Type B pancreatic cell (in vitro differentiated cells): ENCODE measurements at regions not wholly inside any gene's neighbourhood (a gene's known extent, or its start where the extent isn't known, plus 50 kb on each side); places are given as distances from the start of the nearest gene placed in this dataset.

ENCODE experiments used
- DNase-seq: peaks from one replicate; pipeline ENCODE4 v3.0.0; 2021; ENCODE audit warnings: mixed read lengths; ENCODE audit not compliant: unreplicated experiment; ENCODE audit errors: extremely low spot score
- H3K27ac Mint-ChIP-seq: 2 replicates; pipeline ENCODE4 v1.8.0; 2021; ENCODE audit warnings: mild to moderate bottlenecking, mixed read lengths
- H3K27me3 Mint-ChIP-seq: 2 replicates; pipeline ENCODE4 v1.8.0; 2021; ENCODE audit warnings: mixed read lengths
- H3K36me3 Mint-ChIP-seq: 2 replicates; pipeline ENCODE4 v1.8.0; 2021; ENCODE audit warnings: mixed read lengths
- H3K4me1 Mint-ChIP-seq: one replicate; pipeline ENCODE4 v1.8.0; 2021; ENCODE audit warnings: mixed read lengths; ENCODE audit not compliant: unreplicated experiment
- H3K4me3 Mint-ChIP-seq: 2 replicates; pipeline ENCODE4 v1.8.0; 2021; ENCODE audit warnings: mild to moderate bottlenecking, mixed read lengths
- H3K9me3 Mint-ChIP-seq: 2 replicates; pipeline ENCODE4 v1.8.0; 2021; ENCODE audit warnings: mixed read lengths
- CTCF ChIP-seq: fragments of 200-600 bp; sonication (generic); conservative IDR thresholded peaks from 2 replicates; pipeline ENCODE4 v1.5.0; 2021; ENCODE audit warnings: antibody characterized with exemption, mild to moderate bottlenecking

DNA sequence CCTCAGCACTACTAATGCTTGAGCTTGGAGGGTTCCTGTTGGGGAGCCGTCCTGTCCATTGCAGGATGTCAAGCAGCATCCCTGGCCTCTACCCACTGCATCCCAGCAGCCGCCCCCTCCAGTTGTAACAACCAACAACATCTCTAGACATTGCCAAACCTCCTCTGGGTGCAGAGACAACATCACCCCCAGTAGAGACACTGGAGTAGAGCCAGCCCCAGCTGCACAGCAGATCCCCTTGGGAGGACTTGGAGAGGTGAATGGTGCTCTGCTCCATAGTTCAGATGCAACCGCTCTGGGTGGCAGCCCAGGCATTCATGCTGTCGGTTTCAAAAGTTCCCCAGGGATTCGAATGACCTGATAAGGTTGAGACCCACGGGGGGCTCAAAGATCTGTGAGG, 259.0 kb downstream of the MN1 start:
- Mint-ChIP-seq H3K36me3 (no peaks in the 10 kb centered on the region), H3K4me3 (no peak overlapping the region), H3K27ac (no peak overlapping the region), H3K27me3 (peaks cover 35% of the 10 kb centered on the region), H3K4me1 (peaks cover 31% of the 10 kb centered on the region), H3K9me3 (no peaks in the 10 kb centered on the region)
- no peak for DNase-seq
- no peak for TF ChIP-seq CTCF

DNA sequence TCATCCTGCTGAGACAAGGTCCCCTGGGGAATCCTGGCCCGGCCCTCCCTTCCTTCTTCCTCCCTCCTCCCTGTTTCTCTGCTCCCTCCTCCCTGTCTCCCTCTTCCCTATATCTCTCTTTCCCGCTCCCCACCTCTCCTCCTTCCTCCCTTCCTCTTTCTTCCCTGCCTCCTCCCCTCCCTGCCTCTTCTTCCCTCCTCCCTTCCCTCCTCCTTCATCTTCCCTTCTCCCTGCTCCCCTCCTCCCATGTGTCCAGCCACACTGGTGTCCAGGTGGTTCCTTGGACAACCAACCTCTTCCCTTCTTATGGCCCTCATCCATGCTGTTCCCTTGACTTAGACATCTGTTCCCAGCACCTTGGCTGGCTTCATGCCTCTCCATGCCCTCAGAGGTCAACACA, 258.1 kb downstream of the MN1 start:
- no peak for TF ChIP-seq CTCF
- H3K27ac Mint-ChIP-seq, result no peak overlapping the region
- no peak for DNase-seq
- H3K36me3 Mint-ChIP-seq, result no peaks in the 10 kb centered on the region
- H3K4me3 Mint-ChIP-seq, result no peak overlapping the region
- H3K9me3 Mint-ChIP-seq, result no peaks in the 10 kb centered on the region
- peaks cover 32% of the 10 kb centered on the region for H3K27me3 Mint-ChIP-seq
- H3K4me1 Mint-ChIP-seq, result peaks cover 35% of the 10 kb centered on the region

DNA sequence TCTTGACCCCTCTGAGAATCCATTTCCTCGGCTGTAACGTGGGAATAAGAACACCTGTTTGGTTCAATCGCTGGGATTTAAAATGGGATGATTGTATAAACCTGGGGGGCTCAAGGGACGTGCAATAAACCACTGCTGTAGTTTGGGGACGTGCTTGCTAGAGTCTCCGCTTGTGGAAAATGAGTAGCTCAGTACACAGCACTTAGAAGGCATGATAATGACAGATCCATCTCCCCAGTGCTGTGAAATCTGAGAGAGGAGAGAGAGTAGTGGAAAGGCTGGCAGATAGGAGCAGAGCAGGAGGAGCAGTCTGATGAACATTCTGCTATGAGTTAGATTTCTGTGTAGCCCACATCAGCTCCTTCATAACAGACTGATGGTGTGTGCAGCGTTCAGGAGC, 256.5 kb downstream of the MN1 start:
- Mint-ChIP-seq H3K27me3 (peaks cover 28% of the 10 kb centered on the region), H3K27ac (no peak overlapping the region), H3K4me3 (no peak overlapping the region), H3K4me1 (peaks cover 36% of the 10 kb centered on the region), H3K36me3 (no peaks in the 10 kb centered on the region), H3K9me3 (no peaks in the 10 kb centered on the region)
- DNase-seq, result no peak
- TF ChIP-seq CTCF, result no peak

- peaks cover 31% of the 10 kb centered on the region for H3K4me1 Mint-ChIP-seq
- H3K36me3 Mint-ChIP-seq, result no peaks in the 10 kb centered on the region
- H3K27ac Mint-ChIP-seq, result no peak overlapping the region
- peak; percentile 8 for TF ChIP-seq CTCF
- no peak overlapping the region for H3K4me3 Mint-ChIP-seq
- DNase-seq, result no peak
- no peaks in the 10 kb centered on the region for H3K9me3 Mint-ChIP-seq
- H3K27me3 Mint-ChIP-seq, result peaks cover 18% of the 10 kb centered on the region
Measured at GRCh38 chr22:27546157-27546935, 255.2 kb downstream of the MN1 start.

GRCh38 chr22:27551402-27551801, 250.2 kb downstream of the MN1 start:
- no peak overlapping the region for H3K4me3 Mint-ChIP-seq
- no peak overlapping the region for H3K27ac Mint-ChIP-seq
- H3K36me3 Mint-ChIP-seq, result no peaks in the 10 kb centered on the region
- no peak for TF ChIP-seq CTCF
- peaks cover 35% of the 10 kb centered on the region for H3K4me1 Mint-ChIP-seq
- DNase-seq, result no peak
- no peaks in the 10 kb centered on the region for H3K9me3 Mint-ChIP-seq
- H3K27me3 Mint-ChIP-seq, result peaks cover 11% of the 10 kb centered on the region

- Mint-ChIP-seq H3K27ac (no peak overlapping the region), H3K36me3 (no peaks in the 10 kb centered on the region), H3K27me3 (peaks cover 13% of the 10 kb centered on the region), H3K9me3 (no peaks in the 10 kb centered on the region), H3K4me3 (no peak overlapping the region), H3K4me1 (peaks cover 42% of the 10 kb centered on the region)
- no peak for TF ChIP-seq CTCF
- DNase-seq, result no peak
Measured at GRCh38 chr22:27552176-27552575, 249.4 kb downstream of the MN1 start.
